Neural cell (in vitro differentiated cells): ENCODE measurements at regions not wholly inside any gene's neighbourhood (a gene's known extent, or its start where the extent isn't known, plus 50 kb on each side); places are given as distances from the start of the nearest gene placed in this dataset.

Experiments
- H2AFZ ChIP-seq: fragments of 200-600, 300-800 bp; sonication (generic), shearing (Covaris generic); 2 replicates; pipeline ENCODE4 v1.6.0; 2014; ENCODE audit warnings: low read depth, mild to moderate bottlenecking, antibody characterized with exemption, low read length, moderate library complexity
- H3F3A ChIP-seq: fragments of 200-600 bp; shearing (Covaris generic); 2 replicates; pipeline ENCODE4 v1.6.1; 2016; ENCODE audit warnings: mild to moderate bottlenecking, moderate library complexity, mixed read lengths, antibody characterized with exemption, low read length; ENCODE audit not compliant: insufficient read depth, poor library complexity, severe bottlenecking
- H3K27ac ChIP-seq: fragments of 200-600, 300-800 bp; sonication (generic), shearing (Covaris generic); 2 replicates; pipeline ENCODE4 v1.5.1; 2014; ENCODE audit warnings: mild to moderate bottlenecking, low read length, moderate library complexity
- H3K27me3 ChIP-seq: fragments of 300-800, 200-600 bp; sonication (generic), shearing (Covaris generic); 2 replicates; pipeline ENCODE4 v1.6.0; 2014; ENCODE audit warnings: mild to moderate bottlenecking, low read depth, low read length, moderate library complexity; ENCODE audit not compliant: insufficient read depth
- H3K36me3 ChIP-seq: fragments of 300-800, 200-600 bp; sonication (generic), shearing (Covaris generic); 2 replicates; pipeline ENCODE4 v1.5.1; 2014; ENCODE audit warnings: mild to moderate bottlenecking, antibody characterized with exemption, low read length, moderate library complexity; ENCODE audit not compliant: insufficient read depth
- H3K4me2 ChIP-seq: fragments of 300-800, 200-600 bp; sonication (generic), shearing (Covaris generic); 2 replicates; pipeline ENCODE4 v1.6.0; 2014; ENCODE audit warnings: mild to moderate bottlenecking, low read length
- H3K4me3 ChIP-seq: fragments of 300-800, 200-600 bp; sonication (generic), shearing (Covaris generic); 2 replicates; pipeline ENCODE4 v1.5.1; 2014; ENCODE audit warnings: mild to moderate bottlenecking, low read length, moderate library complexity
- H3K79me2 ChIP-seq: fragments of 200-600 bp; shearing (Covaris generic); replicated peaks from 2 replicates; pipeline ENCODE4 v1.6.0; 2014; ENCODE audit warnings: mild to moderate bottlenecking, low read length, moderate library complexity; ENCODE audit not compliant: insufficient read depth
- H3K9ac ChIP-seq: fragments of 300-800, 200-600 bp; sonication (generic), shearing (Covaris generic); 2 replicates; pipeline ENCODE4 v1.6.1; 2016; ENCODE audit warnings: mild to moderate bottlenecking, low read length, mixed read lengths
- H3K9me2 ChIP-seq: fragments of 200-600 bp; shearing (Covaris generic); 2 replicates; pipeline ENCODE4 v1.6.1; 2016; ENCODE audit warnings: mild to moderate bottlenecking, low read length, mixed read lengths; ENCODE audit not compliant: insufficient read depth
- H3K9me3 ChIP-seq: fragments of 200-600, 300-800 bp; sonication (generic), shearing (Covaris generic); 2 replicates; pipeline ENCODE4 v1.6.1; 2016; ENCODE audit warnings: mild to moderate bottlenecking, mixed run types, low read length, moderate library complexity, mixed read lengths
- H4K20me1 ChIP-seq: fragments of 200-600 bp; shearing (Covaris generic); 2 replicates; pipeline ENCODE4 v1.6.1; 2016; ENCODE audit warnings: mild to moderate bottlenecking, mixed run types; ENCODE audit not compliant: insufficient read depth
- EP300 ChIP-seq: fragments of 450-650 bp; conservative IDR thresholded peaks from 2 replicates; pipeline ENCODE4 v1.6.1; 2014; ENCODE audit warnings: antibody characterized with exemption, mild to moderate bottlenecking, moderate library complexity; ENCODE audit not compliant: poor library complexity, severe bottlenecking
- EZH2 ChIP-seq: fragments of 200-600, 300-800 bp; shearing (Covaris generic), sonication (generic); IDR thresholded peaks from 2 replicates; pipeline ENCODE4 v1.6.1; 2014; ENCODE audit warnings: antibody characterized with exemption, low read length, borderline replicate concordance, mild to moderate bottlenecking; ENCODE audit not compliant: insufficient read depth, poor library complexity, severe bottlenecking
- MXI1 ChIP-seq: fragments of 450-650 bp; conservative IDR thresholded peaks from 2 replicates; pipeline ENCODE4 v1.6.1; 2014; ENCODE audit warnings: antibody characterized with exemption, mild to moderate bottlenecking; ENCODE audit not compliant: poor library complexity, severe bottlenecking
- POLR2AphosphoS5 ChIP-seq: IDR thresholded peaks from 2 replicates; pipeline ENCODE4 v1.6.1; 2012
- RAD21 ChIP-seq: fragments of 450-650 bp; conservative IDR thresholded peaks from 2 replicates; pipeline ENCODE4 v1.6.1; 2014; ENCODE audit warnings: antibody characterized with exemption, mild to moderate bottlenecking, moderate library complexity
- SMC3 ChIP-seq: fragments of 450-650 bp; conservative IDR thresholded peaks from 2 replicates; pipeline ENCODE4 v1.6.1; 2014; ENCODE audit warnings: antibody characterized with exemption, mild to moderate bottlenecking, moderate library complexity; ENCODE audit not compliant: poor library complexity
- TAF1 ChIP-seq: IDR thresholded peaks from 2 replicates; pipeline ENCODE4 v1.6.1; 2012; ENCODE audit warnings: low read depth
- TF ChIP-seq, protein P1 (sequence below): fragments of 450-650 bp; IDR thresholded peaks from 2 replicates; pipeline ENCODE4 v1.5.1; 2014; ENCODE audit warnings: antibody characterized with exemption, mild to moderate bottlenecking, moderate library complexity; ENCODE audit not compliant: poor library complexity, severe bottlenecking
- TF ChIP-seq, protein P2 (sequence below): IDR thresholded peaks from 2 replicates; pipeline ENCODE4 v1.6.1; 2012; ENCODE audit warnings: borderline replicate concordance

GRCh38 chr7:15140431-15140830 is 237.9 kb upstream of the DGKB start:
- Histone ChIP-seq H3K27me3 (no peaks in the 10 kb centered on the region), H3K4me3 (no peak overlapping the region), H3K27ac (no peak overlapping the region), H3K9me2 (no peaks in the 10 kb centered on the region), H3K36me3 (no peaks in the 10 kb centered on the region), H4K20me1 (no peaks in the 10 kb centered on the region), H2AFZ (no peak overlapping the region), H3F3A (no peaks in the 10 kb centered on the region), H3K9ac (no peak overlapping the region), H3K4me2 (no peak overlapping the region), H3K79me2 (no peaks in the 10 kb centered on the region), H3K9me3 (no peaks in the 10 kb centered on the region)
- TF ChIP-seq SMC3 (no peak), MXI1 (no peak), EZH2 (no peak), POLR2AphosphoS5 (no peak), RAD21 (no peak), TAF1 (no peak), EP300 (no peak)
- TF ChIP-seq, protein P1, sequence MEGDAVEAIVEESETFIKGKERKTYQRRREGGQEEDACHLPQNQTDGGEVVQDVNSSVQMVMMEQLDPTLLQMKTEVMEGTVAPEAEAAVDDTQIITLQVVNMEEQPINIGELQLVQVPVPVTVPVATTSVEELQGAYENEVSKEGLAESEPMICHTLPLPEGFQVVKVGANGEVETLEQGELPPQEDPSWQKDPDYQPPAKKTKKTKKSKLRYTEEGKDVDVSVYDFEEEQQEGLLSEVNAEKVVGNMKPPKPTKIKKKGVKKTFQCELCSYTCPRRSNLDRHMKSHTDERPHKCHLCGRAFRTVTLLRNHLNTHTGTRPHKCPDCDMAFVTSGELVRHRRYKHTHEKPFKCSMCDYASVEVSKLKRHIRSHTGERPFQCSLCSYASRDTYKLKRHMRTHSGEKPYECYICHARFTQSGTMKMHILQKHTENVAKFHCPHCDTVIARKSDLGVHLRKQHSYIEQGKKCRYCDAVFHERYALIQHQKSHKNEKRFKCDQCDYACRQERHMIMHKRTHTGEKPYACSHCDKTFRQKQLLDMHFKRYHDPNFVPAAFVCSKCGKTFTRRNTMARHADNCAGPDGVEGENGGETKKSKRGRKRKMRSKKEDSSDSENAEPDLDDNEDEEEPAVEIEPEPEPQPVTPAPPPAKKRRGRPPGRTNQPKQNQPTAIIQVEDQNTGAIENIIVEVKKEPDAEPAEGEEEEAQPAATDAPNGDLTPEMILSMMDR = no peak
- TF ChIP-seq, protein P2, sequence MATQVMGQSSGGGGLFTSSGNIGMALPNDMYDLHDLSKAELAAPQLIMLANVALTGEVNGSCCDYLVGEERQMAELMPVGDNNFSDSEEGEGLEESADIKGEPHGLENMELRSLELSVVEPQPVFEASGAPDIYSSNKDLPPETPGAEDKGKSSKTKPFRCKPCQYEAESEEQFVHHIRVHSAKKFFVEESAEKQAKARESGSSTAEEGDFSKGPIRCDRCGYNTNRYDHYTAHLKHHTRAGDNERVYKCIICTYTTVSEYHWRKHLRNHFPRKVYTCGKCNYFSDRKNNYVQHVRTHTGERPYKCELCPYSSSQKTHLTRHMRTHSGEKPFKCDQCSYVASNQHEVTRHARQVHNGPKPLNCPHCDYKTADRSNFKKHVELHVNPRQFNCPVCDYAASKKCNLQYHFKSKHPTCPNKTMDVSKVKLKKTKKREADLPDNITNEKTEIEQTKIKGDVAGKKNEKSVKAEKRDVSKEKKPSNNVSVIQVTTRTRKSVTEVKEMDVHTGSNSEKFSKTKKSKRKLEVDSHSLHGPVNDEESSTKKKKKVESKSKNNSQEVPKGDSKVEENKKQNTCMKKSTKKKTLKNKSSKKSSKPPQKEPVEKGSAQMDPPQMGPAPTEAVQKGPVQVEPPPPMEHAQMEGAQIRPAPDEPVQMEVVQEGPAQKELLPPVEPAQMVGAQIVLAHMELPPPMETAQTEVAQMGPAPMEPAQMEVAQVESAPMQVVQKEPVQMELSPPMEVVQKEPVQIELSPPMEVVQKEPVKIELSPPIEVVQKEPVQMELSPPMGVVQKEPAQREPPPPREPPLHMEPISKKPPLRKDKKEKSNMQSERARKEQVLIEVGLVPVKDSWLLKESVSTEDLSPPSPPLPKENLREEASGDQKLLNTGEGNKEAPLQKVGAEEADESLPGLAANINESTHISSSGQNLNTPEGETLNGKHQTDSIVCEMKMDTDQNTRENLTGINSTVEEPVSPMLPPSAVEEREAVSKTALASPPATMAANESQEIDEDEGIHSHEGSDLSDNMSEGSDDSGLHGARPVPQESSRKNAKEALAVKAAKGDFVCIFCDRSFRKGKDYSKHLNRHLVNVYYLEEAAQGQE = no peak

DNA sequence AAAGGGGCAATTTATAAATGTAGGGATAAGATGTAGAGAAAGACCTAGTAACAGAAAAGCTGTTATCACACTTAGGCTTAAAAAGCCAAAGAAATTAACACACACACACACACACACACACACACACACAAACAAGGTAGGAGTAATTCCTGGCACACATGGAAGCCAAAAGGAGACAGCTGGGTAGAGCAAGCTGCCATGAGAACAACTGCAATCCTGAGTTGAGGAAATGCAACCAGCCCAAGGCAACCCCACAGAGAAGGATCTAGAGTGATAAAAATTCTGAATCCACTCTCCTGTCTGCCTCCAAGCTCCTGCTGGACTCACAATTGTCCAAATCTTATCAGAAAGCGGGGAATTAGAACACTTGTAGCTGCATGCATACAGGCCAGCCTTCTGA is 229.1 kb upstream of the DGKB start:
- H4K20me1 ChIP-seq = no peaks in the 10 kb centered on the region
- no peaks in the 10 kb centered on the region for H3K36me3 ChIP-seq
- no peak overlapping the region for H3K27ac ChIP-seq
- TF ChIP-seq POLR2AphosphoS5 (no peak), TAF1 (no peak), MXI1 (no peak), EP300 (no peak), EZH2 (no peak), RAD21 (no peak), SMC3 (no peak)
- TF ChIP-seq, protein P2 = no peak
- TF ChIP-seq, protein P1 = no peak
- no peak overlapping the region for H3K4me3 ChIP-seq
- H3F3A ChIP-seq = no peaks in the 10 kb centered on the region
- H3K9ac ChIP-seq = no peak overlapping the region
- H2AFZ ChIP-seq = no peak overlapping the region
- H3K27me3 ChIP-seq = no peaks in the 10 kb centered on the region
- H3K9me3 ChIP-seq = no peaks in the 10 kb centered on the region
- H3K9me2 ChIP-seq = no peaks in the 10 kb centered on the region
- H3K4me2 ChIP-seq = no peak overlapping the region
- no peaks in the 10 kb centered on the region for H3K79me2 ChIP-seq
